WTC11 (cell line): ENCODE measurements at regions not wholly inside any gene's neighbourhood (a gene's known extent, or its start where the extent isn't known, plus 50 kb on each side); places are given as distances from the start of the nearest gene placed in this dataset.

Experiments
- ATAC-seq: fragments of 200-7000 bp; cut with Tn5 transposase; 2 replicates; pipeline ENCODE4 v1.10.0; 2021; ENCODE audit warnings: mild to moderate bottlenecking, moderate library complexity
- CTCF ChIA-PET: fragments of 300-600 bp; sonication (Branson Sonifier 250); formaldehyde crosslinking; loops from one replicate; lab custom pipeline; 2021; ENCODE audit warnings: antibody characterized with exemption; lab: Charles Lee
- POLR2A ChIA-PET: fragments of 350-600 bp; sonication (Branson Sonifier 250); formaldehyde crosslinking; loops from one replicate; lab custom pipeline; 2021; ENCODE audit warnings: antibody characterized with exemption; lab: Charles Lee
- DNase-seq: peaks from one replicate; pipeline ENCODE4 v3.0.0; 2021; ENCODE audit warnings: low spot score
- H3K27ac Mint-ChIP-seq: 2 replicates; pipeline ENCODE4 v1.8.0; 2021; ENCODE audit warnings: mixed read lengths
- H3K27me3 Mint-ChIP-seq: 2 replicates; pipeline ENCODE4 v1.8.0; 2021; ENCODE audit warnings: low read depth, mild to moderate bottlenecking, moderate library complexity, mixed read lengths
- H3K36me3 Mint-ChIP-seq: 2 replicates; pipeline ENCODE4 v1.8.0; 2021; ENCODE audit warnings: mixed read lengths
- H3K4me1 Mint-ChIP-seq: 2 replicates; pipeline ENCODE4 v1.8.0; 2022; ENCODE audit warnings: mixed read lengths
- H3K4me3 Mint-ChIP-seq: 2 replicates; pipeline ENCODE4 v1.8.0; 2021; ENCODE audit warnings: mild to moderate bottlenecking, moderate library complexity, mixed read lengths
- H3K9me3 Mint-ChIP-seq: 2 replicates; pipeline ENCODE4 v1.8.0; 2021; ENCODE audit warnings: mixed read lengths
- ELF4 ChIP-seq: sonication (generic); formaldehyde crosslinking; IDR thresholded peaks from 2 replicates; pipeline ENCODE4 v1.8.1; 2022; ENCODE audit warnings: low read depth, mild to moderate bottlenecking, moderate library complexity, missing genetic modification reagents
- FOXP1 ChIP-seq: sonication (generic); formaldehyde crosslinking; IDR thresholded peaks from 2 replicates; pipeline ENCODE4 v1.8.0; 2022; ENCODE audit warnings: missing genetic modification reagents, mild to moderate bottlenecking, moderate library complexity, borderline replicate concordance
- GRHL2 ChIP-seq: fragments of 250-450 bp; sonication (Bioruptor Pico); IDR thresholded peaks from 2 replicates; pipeline ENCODE4 v1.8.0; 2022; ENCODE audit warnings: mild to moderate bottlenecking, moderate library complexity; ENCODE audit not compliant: insufficient replicate concordance, severe bottlenecking
- GTF2I ChIP-seq: fragments of 250-450 bp; sonication (Bioruptor Pico); conservative IDR thresholded peaks from 2 replicates; pipeline ENCODE4 v1.4.0; 2021; ENCODE audit warnings: mild to moderate bottlenecking
- JUN ChIP-seq: sonication (generic); formaldehyde crosslinking; IDR thresholded peaks from 2 replicates; pipeline ENCODE4 v1.8.0; 2023; ENCODE audit warnings: mild to moderate bottlenecking, missing genetic modification reagents
- KAT7 ChIP-seq: sonication (generic); formaldehyde crosslinking; IDR thresholded peaks from 2 replicates; pipeline ENCODE4 v1.8.1; 2023; ENCODE audit warnings: missing genetic modification reagents, mild to moderate bottlenecking, borderline replicate concordance
- MXD4 ChIP-seq: fragments of 250-450 bp; sonication (Bioruptor Pico); IDR thresholded peaks from 2 replicates; pipeline ENCODE4 v1.8.0; 2021; ENCODE audit warnings: mild to moderate bottlenecking, moderate library complexity, borderline replicate concordance
- MYBL2 ChIP-seq: sonication (generic); formaldehyde crosslinking; IDR thresholded peaks from 2 replicates; pipeline ENCODE4 v1.8.1; 2023; ENCODE audit warnings: mild to moderate bottlenecking, moderate library complexity, missing genetic modification reagents
- NFE2L1 ChIP-seq: sonication (generic); formaldehyde crosslinking; IDR thresholded peaks from 2 replicates; pipeline ENCODE4 v1.8.1; 2023; ENCODE audit warnings: missing genetic modification reagents
- NFYB ChIP-seq: sonication (generic); formaldehyde crosslinking; conservative IDR thresholded peaks from 2 replicates; pipeline ENCODE4 v1.8.0; 2022; ENCODE audit warnings: low read depth, missing genetic modification reagents
- NR1H2 ChIP-seq: sonication (generic); formaldehyde crosslinking; IDR thresholded peaks from 2 replicates; pipeline ENCODE4 v1.9.0; 2021; ENCODE audit warnings: mild to moderate bottlenecking, moderate library complexity, missing genetic modification reagents
- NR3C1 ChIP-seq: sonication (generic); formaldehyde crosslinking; conservative IDR thresholded peaks from 2 replicates; pipeline ENCODE4 v1.8.1; 2023; ENCODE audit warnings: low read depth, mild to moderate bottlenecking, missing genetic modification reagents
- PRRX2 ChIP-seq: fragments of 250-450 bp; sonication (Bioruptor Pico); IDR thresholded peaks from 2 replicates; pipeline ENCODE4 v1.8.0; 2021; ENCODE audit warnings: mild to moderate bottlenecking
- RELA ChIP-seq: sonication (generic); formaldehyde crosslinking; IDR thresholded peaks from 2 replicates; pipeline ENCODE4 v1.8.1; 2022; ENCODE audit warnings: missing genetic modification reagents, mild to moderate bottlenecking, borderline replicate concordance
- ZBTB21 ChIP-seq: sonication (generic); formaldehyde crosslinking; IDR thresholded peaks from 2 replicates; pipeline ENCODE4 v1.8.1; 2023; ENCODE audit warnings: mild to moderate bottlenecking, missing genetic modification reagents, borderline replicate concordance
- ZNF121 ChIP-seq: sonication (generic); formaldehyde crosslinking; IDR thresholded peaks from 2 replicates; pipeline ENCODE4 v1.8.0; 2023; ENCODE audit warnings: missing genetic modification reagents
- ZNF232 ChIP-seq: sonication (generic); formaldehyde crosslinking; IDR thresholded peaks from 2 replicates; pipeline ENCODE4 v1.8.0; 2022; ENCODE audit warnings: mild to moderate bottlenecking, missing genetic modification reagents
- ZNF416 ChIP-seq: fragments of 250-450 bp; sonication (Bioruptor Pico); IDR thresholded peaks from 2 replicates; pipeline ENCODE4 v1.9.0; 2021; ENCODE audit warnings: mild to moderate bottlenecking, inconsistent platforms
- ZNF423 ChIP-seq: fragments of 250-450 bp; sonication (Bioruptor Pico); IDR thresholded peaks from 2 replicates; pipeline ENCODE4 v2.1.2; 2022; ENCODE audit warnings: mild to moderate bottlenecking, moderate library complexity
- TF ChIP-seq, protein P1 (sequence below): sonication (generic); formaldehyde crosslinking; IDR thresholded peaks from 2 replicates; pipeline ENCODE4 v1.8.0; 2022; ENCODE audit warnings: mild to moderate bottlenecking, missing genetic modification reagents
- TF ChIP-seq, protein P2 (sequence below): sonication (generic); formaldehyde crosslinking; IDR thresholded peaks from 2 replicates; pipeline ENCODE4 v1.8.1; 2022; ENCODE audit warnings: low read depth, mild to moderate bottlenecking, moderate library complexity, missing genetic modification reagents, borderline replicate concordance
- TF ChIP-seq, protein P3 (sequence below): sonication (generic); formaldehyde crosslinking; IDR thresholded peaks from 2 replicates; pipeline ENCODE4 v1.8.1; 2022; ENCODE audit warnings: low read depth, missing genetic modification reagents, borderline replicate concordance
- TF ChIP-seq, protein P4 (sequence below): sonication (generic); formaldehyde crosslinking; IDR thresholded peaks from 2 replicates; pipeline ENCODE4 v1.8.1; 2023; ENCODE audit warnings: mild to moderate bottlenecking, missing genetic modification reagents
- TF ChIP-seq, protein P5 (sequence below): fragments of 250-450 bp; sonication (Bioruptor Pico); conservative IDR thresholded peaks from 2 replicates; pipeline ENCODE4 v1.9.0; 2021; ENCODE audit warnings: mild to moderate bottlenecking
- TF ChIP-seq, protein P6 (sequence below): sonication (generic); formaldehyde crosslinking; IDR thresholded peaks from 2 replicates; pipeline ENCODE4 v1.8.1; 2023; ENCODE audit warnings: mild to moderate bottlenecking, missing genetic modification reagents, moderate library complexity
- TF ChIP-seq, protein P7 (sequence below): sonication (generic); formaldehyde crosslinking; IDR thresholded peaks from 2 replicates; pipeline ENCODE4 v1.8.0; 2022; ENCODE audit warnings: mild to moderate bottlenecking, missing genetic modification reagents
- TF ChIP-seq, protein P8 (sequence below): sonication (generic); formaldehyde crosslinking; IDR thresholded peaks from 2 replicates; pipeline ENCODE4 v1.8.1; 2022; ENCODE audit warnings: mild to moderate bottlenecking, moderate library complexity, missing genetic modification reagents

DNA sequence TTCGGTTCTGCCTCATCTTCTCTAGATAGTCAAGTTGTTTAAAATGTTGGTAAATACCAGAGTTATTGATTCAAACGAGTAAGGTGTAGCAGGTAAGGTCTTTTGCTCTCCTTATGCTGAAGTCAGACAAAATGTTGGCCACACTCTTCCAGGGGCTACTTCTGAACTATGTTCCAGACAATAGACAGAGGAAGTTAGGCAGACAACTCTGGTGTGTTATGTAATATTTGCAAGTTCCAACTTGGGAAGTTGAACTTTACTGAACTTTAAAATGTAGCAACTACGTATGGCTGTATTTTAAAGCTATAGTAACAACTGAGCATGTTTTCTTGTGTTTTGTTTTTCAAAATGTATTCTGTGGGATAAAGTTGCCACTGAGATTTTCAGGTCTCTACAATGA is 125.7 kb upstream of the NEBL start (continued):
- TF ChIP-seq, protein P1, sequence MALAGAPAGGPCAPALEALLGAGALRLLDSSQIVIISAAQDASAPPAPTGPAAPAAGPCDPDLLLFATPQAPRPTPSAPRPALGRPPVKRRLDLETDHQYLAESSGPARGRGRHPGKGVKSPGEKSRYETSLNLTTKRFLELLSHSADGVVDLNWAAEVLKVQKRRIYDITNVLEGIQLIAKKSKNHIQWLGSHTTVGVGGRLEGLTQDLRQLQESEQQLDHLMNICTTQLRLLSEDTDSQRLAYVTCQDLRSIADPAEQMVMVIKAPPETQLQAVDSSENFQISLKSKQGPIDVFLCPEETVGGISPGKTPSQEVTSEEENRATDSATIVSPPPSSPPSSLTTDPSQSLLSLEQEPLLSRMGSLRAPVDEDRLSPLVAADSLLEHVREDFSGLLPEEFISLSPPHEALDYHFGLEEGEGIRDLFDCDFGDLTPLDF (CRISPR knock-in tag), result no peak
- TF ChIP-seq GTF2I (CRISPR knock-in tag) (no peak), FOXP1 (CRISPR knock-in tag) (no peak), ZNF423 (CRISPR knock-in tag) (no peak), MXD4 (CRISPR knock-in tag) (no peak), ZNF232 (CRISPR knock-in tag) (no peak), NFE2L1 (CRISPR knock-in tag) (no peak), GRHL2 (CRISPR knock-in tag) (no peak), ZNF121 (CRISPR knock-in tag) (no peak), ELF4 (CRISPR knock-in tag) (no peak), ZNF416 (CRISPR knock-in tag) (no peak), RELA (CRISPR knock-in tag) (no peak)
- TF ChIP-seq, protein P2, sequence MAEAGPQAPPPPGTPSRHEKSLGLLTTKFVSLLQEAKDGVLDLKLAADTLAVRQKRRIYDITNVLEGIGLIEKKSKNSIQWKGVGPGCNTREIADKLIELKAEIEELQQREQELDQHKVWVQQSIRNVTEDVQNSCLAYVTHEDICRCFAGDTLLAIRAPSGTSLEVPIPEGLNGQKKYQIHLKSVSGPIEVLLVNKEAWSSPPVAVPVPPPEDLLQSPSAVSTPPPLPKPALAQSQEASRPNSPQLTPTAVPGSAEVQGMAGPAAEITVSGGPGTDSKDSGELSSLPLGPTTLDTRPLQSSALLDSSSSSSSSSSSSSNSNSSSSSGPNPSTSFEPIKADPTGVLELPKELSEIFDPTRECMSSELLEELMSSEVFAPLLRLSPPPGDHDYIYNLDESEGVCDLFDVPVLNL (CRISPR knock-in tag), result no peak

DNA sequence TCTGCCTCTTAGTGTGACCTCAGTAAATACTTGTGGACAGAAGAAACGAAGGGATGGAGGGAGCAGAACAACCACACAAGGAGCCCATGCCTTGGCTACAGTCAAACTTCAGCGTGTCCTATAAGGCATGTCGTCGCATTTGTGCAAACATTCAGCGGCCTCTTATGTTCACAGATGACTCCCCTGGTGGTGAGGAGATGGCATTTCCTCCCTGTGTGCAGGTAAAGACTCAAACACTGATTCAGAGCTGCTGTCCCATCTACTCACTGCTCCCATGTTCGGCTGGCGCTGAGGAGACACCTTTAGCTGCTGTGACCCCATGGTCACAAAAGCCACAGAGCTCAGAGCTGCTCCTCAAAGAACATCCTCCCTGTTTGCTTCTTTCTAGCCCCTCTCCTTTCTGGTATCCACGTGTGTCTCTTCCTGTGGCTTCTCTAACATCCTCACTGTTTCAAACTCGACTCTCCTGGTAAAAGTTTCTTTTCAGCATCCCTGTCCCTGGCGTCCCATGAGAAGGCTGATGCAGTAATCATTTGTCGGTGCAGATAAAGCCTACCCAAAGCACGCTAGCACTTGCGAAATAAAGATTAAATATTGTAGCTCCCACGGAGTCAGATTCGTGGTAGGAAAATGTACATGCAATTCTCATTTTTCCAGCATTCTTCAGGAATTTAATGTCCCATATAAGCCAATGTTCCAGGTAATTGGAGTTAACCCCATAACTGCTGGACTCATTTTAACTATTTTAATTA is 124.9 kb upstream of the NEBL start:
- no peaks in the 10 kb centered on the region for H3K27me3 Mint-ChIP-seq
- peaks cover 7% of the 10 kb centered on the region for H3K9me3 Mint-ChIP-seq
- H3K27ac Mint-ChIP-seq, result no peak overlapping the region; the same call in 1 of the 2 replicates
- no peak overlapping the region for H3K4me3 Mint-ChIP-seq
- CTCF ChIA-PET, result interaction anchor here (0.5 to 0.9 kb wide), 6 partner anchors 8 to 182 kb away, joined by 3 to 5 read pairs (median 3); no protein-coding TSS in a partner anchor
- peak; percentile 86 for ATAC-seq
- POLR2A ChIA-PET, result no interaction called here
- H3K4me1 Mint-ChIP-seq, result no peaks in the 10 kb centered on the region
- no peaks in the 10 kb centered on the region for H3K36me3 Mint-ChIP-seq
- no peak for DNase-seq
- TF ChIP-seq NFYB (CRISPR knock-in tag), result no peak
- TF ChIP-seq, protein P3, sequence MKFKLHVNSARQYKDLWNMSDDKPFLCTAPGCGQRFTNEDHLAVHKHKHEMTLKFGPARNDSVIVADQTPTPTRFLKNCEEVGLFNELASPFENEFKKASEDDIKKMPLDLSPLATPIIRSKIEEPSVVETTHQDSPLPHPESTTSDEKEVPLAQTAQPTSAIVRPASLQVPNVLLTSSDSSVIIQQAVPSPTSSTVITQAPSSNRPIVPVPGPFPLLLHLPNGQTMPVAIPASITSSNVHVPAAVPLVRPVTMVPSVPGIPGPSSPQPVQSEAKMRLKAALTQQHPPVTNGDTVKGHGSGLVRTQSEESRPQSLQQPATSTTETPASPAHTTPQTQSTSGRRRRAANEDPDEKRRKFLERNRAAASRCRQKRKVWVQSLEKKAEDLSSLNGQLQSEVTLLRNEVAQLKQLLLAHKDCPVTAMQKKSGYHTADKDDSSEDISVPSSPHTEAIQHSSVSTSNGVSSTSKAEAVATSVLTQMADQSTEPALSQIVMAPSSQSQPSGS (CRISPR knock-in tag), result no peak
- no peak for TF ChIP-seq MYBL2 (CRISPR knock-in tag)
- TF ChIP-seq, protein P4, sequence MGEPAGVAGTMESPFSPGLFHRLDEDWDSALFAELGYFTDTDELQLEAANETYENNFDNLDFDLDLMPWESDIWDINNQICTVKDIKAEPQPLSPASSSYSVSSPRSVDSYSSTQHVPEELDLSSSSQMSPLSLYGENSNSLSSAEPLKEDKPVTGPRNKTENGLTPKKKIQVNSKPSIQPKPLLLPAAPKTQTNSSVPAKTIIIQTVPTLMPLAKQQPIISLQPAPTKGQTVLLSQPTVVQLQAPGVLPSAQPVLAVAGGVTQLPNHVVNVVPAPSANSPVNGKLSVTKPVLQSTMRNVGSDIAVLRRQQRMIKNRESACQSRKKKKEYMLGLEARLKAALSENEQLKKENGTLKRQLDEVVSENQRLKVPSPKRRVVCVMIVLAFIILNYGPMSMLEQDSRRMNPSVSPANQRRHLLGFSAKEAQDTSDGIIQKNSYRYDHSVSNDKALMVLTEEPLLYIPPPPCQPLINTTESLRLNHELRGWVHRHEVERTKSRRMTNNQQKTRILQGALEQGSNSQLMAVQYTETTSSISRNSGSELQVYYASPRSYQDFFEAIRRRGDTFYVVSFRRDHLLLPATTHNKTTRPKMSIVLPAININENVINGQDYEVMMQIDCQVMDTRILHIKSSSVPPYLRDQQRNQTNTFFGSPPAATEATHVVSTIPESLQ (CRISPR knock-in tag), result no peak
- TF ChIP-seq, protein P5, sequence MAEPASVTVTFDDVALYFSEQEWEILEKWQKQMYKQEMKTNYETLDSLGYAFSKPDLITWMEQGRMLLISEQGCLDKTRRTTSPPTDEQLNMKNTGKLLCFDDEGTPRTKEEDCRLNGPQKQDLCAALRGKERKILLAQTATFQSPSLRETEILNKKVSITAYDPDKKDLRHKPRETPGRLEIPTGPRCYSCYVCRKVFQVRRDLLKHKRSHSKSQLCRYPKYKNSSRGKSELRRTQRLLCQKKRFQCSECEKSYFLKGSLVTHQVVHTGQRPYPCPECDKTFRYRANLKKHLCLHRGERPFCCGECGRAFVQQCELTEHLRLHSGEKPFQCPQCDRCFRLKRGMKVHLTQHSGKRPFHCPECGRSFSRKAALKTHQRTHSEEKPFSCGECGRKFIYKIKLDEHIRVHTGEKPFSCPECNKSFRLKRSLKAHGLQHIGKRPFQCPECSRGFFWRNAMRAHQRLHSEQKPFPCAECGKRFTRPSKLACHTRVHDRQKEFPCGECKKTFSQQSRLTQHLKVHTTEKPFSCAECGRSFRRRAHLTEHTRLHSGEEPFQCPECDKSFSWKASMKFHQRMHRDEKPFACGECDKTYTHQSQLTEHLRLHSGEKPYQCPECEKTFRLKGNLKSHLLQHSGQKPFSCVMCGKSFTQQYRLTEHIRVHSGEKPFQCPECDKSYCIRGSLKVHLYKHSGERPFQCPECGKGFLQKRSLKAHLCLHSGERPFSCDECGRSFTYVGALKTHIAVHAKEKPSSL (CRISPR knock-in tag), result no peak
- no peak for TF ChIP-seq NR1H2 (CRISPR knock-in tag)
- TF ChIP-seq, protein P6, sequence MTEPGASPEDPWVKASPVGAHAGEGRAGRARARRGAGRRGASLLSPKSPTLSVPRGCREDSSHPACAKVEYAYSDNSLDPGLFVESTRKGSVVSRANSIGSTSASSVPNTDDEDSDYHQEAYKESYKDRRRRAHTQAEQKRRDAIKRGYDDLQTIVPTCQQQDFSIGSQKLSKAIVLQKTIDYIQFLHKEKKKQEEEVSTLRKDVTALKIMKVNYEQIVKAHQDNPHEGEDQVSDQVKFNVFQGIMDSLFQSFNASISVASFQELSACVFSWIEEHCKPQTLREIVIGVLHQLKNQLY (CRISPR knock-in tag), result no peak
- TF ChIP-seq KAT7 (CRISPR knock-in tag), result no peak
- TF ChIP-seq JUN (CRISPR knock-in tag), result no peak
- no peak for TF ChIP-seq RELA (CRISPR knock-in tag)
- TF ChIP-seq, protein P7, sequence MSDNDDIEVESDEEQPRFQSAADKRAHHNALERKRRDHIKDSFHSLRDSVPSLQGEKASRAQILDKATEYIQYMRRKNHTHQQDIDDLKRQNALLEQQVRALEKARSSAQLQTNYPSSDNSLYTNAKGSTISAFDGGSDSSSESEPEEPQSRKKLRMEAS, result no peak
- TF ChIP-seq PRRX2, result no peak
- TF ChIP-seq, protein P8, sequence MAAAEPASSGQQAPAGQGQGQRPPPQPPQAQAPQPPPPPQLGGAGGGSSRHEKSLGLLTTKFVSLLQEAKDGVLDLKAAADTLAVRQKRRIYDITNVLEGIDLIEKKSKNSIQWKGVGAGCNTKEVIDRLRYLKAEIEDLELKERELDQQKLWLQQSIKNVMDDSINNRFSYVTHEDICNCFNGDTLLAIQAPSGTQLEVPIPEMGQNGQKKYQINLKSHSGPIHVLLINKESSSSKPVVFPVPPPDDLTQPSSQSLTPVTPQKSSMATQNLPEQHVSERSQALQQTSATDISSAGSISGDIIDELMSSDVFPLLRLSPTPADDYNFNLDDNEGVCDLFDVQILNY (CRISPR knock-in tag), result no peak
- TF ChIP-seq ELF4 (CRISPR knock-in tag), result no peak
- no peak for TF ChIP-seq MXD4 (CRISPR knock-in tag)
- no peak for TF ChIP-seq ZBTB21 (CRISPR knock-in tag)
- TF ChIP-seq NR3C1 (CRISPR knock-in tag), result no peak
